Activated T-helper 2 cell treated with anti-CD3 and anti-CD28 coated beads, Interferon-gamma antibody, Interleukin-2, Interleukin-4, amounts not matched to agents 10 μg/mL and 5 μg/mL and 100 μg/mL, durations not matched to agents 14 hours and 24 hours and 36 hours (primary cell): ENCODE measurements at regions not wholly inside any gene's neighbourhood (a gene's known extent, or its start where the extent isn't known, plus 50 kb on each side); places are given as distances from the start of the nearest gene placed in this dataset.
"Not testable (repeated sequence)": the region's sequence is repeated elsewhere in the genome, so short reads cannot be mapped to it uniquely, and the experiment has no call there.

Source experiments
- DNase-seq: peaks from one replicate; pipeline ENCODE4 v3.0.0; 2021; ENCODE audit warnings: low spot score
- H3K27ac Mint-ChIP-seq: one replicate; pipeline ENCODE4 v1.8.0; 2021; ENCODE audit warnings: mixed read lengths
- H3K27me3 Mint-ChIP-seq: one replicate; pipeline ENCODE4 v1.8.0; 2021; ENCODE audit warnings: low read depth, mixed read lengths
- H3K36me3 Mint-ChIP-seq: one replicate; pipeline ENCODE4 v1.8.0; 2021; ENCODE audit warnings: low read depth, mixed read lengths
- H3K4me1 Mint-ChIP-seq: one replicate; pipeline ENCODE4 v1.8.0; 2021; ENCODE audit warnings: low read depth, mixed read lengths
- H3K4me3 Mint-ChIP-seq: one replicate; pipeline ENCODE4 v1.8.0; 2021; ENCODE audit warnings: low read depth, mild to moderate bottlenecking, moderate library complexity, mixed read lengths
- H3K9me3 Mint-ChIP-seq: one replicate; pipeline ENCODE4 v1.8.0; 2021; ENCODE audit warnings: mixed read lengths
- intact Hi-C: fragments of 100-400 bp; cut with micrococcal nuclease; formaldehyde crosslinking; loops from one replicate; pipeline ENCODE4 v1.15.1; 2023

DNA sequence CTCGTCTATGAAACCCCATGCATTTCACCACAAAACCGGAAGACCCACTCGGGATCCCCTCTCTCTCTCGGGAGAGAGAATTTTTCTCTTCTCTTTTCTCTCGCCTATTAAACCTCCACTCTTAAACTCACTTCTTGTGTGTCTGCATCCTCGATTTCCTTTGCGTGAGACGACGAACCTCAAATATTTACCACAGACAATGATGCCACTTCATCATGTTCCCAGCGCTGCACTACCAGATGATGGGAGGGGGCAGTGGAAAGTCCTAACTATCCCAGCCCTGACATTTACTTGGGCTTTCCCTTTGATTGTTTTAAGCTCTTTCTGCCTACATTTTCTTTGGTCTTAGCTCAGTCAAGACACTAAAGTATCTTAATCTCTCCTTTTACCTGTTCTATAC lies 906.7 kb downstream of the GRID1 start:
- Mint-ChIP-seq H3K4me1 (no peaks in the 10 kb centered on the region), H3K9me3 (no peaks in the 10 kb centered on the region), H3K27me3 (no peaks in the 10 kb centered on the region), H3K27ac (no peak overlapping the region), H3K4me3 (no peak overlapping the region), H3K36me3 (no peaks in the 10 kb centered on the region)
- intact Hi-C loops, result no loop called here
- DNase-seq, result no peak

DNA sequence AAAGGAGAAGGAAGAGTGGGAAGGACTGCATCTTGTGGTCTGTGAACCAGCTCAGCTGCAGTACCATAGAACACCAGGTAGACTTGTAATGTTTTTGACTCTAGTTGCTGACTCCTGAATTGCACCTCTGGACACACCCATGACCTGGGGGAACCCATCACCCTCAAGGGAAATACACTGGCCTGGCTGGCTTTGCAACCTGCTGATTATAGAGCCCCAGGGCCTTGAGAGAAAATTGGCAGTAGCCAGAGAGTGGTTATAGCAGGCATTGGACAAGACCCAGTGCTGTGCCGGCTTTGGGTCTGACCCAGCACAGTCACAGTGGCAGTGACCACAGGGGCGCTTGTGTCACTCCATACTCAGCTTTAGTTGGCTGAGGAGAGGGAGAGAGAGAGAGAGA lies 902.3 kb downstream of the GRID1 start:
- Mint-ChIP-seq H3K27me3 (peaks cover 3% of the 10 kb centered on the region), H3K9me3 (no peaks in the 10 kb centered on the region), H3K4me3 (no peak overlapping the region), H3K36me3 (no peaks in the 10 kb centered on the region), H3K27ac (no peak overlapping the region), H3K4me1 (no peaks in the 10 kb centered on the region)
- intact Hi-C loops, result no loop called here
- no peak for DNase-seq

DNA sequence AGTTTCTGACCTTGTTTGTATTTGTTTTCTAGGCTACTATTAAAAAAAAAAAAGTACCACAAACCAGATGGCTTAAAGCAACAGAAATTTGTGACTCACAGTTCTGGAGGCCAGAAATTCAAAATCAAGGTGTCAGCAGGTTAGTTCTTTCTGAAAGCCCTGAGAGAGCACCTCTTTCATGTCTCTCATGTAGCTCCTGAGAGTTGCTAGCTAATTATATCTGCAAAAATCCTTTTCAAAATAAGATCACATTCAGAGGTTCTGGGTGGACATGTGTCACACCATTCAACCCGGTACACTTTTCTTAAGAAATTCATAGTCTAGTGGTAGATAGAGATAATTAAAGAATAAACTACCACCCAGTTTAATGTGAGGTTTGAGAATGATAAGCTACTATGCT lies 888.6 kb downstream of the GRID1 start:
- intact Hi-C loops, result no loop called here
- no peaks in the 10 kb centered on the region for H3K27me3 Mint-ChIP-seq
- DNase-seq, result no peak
- no peaks in the 10 kb centered on the region for H3K4me1 Mint-ChIP-seq
- no peak overlapping the region for H3K4me3 Mint-ChIP-seq
- H3K9me3 Mint-ChIP-seq, result no peaks in the 10 kb centered on the region
- H3K36me3 Mint-ChIP-seq, result no peaks in the 10 kb centered on the region
- H3K27ac Mint-ChIP-seq, result no peak overlapping the region

DNA sequence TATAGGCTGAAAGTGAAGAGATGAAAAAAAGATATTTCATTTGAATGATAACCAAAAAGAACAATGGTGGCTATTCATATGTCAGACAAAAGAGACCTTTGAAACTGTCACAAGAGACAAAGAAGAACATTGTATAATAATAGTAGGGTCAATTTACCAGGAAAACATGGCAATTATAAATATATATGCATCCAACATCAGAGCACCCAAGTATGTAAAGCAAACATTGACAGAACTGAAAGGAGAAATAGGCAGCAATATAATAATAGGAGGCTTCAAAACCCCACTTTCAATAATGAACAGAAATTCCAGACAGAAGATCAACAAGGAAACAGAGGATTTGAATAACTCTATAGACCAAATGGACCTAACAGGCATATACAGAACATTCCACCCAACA lies 876.2 kb downstream of the GRID1 start:
- H3K36me3 Mint-ChIP-seq, result no peaks in the 10 kb centered on the region
- no peak overlapping the region for H3K27ac Mint-ChIP-seq
- intact Hi-C loops, result no loop called here
- DNase-seq, result no peak
- H3K27me3 Mint-ChIP-seq, result no peaks in the 10 kb centered on the region
- H3K9me3 Mint-ChIP-seq, result no peaks in the 10 kb centered on the region
- H3K4me3 Mint-ChIP-seq, result no peak overlapping the region
- peaks cover 11% of the 10 kb centered on the region for H3K4me1 Mint-ChIP-seq

DNA sequence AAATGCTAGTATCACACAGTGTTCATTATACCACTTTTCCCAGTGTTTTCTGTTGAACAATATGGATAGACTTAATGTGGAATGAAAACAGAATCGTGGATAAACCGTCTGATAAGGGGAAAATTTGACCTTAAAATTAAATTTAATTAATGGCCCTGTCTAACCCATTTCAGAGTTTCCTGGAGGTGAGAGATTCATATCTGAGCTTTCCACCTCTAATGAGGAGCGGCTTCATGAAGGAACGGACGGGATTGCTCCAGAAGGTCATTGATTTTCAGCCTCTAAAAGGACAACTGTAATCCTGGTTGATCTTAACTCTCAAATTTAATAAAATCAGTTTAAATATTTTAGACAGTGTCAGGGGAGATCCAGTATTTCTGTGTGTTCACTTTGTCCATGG lies 874.9 kb downstream of the GRID1 start:
- Mint-ChIP-seq H3K36me3 (no peaks in the 10 kb centered on the region), H3K9me3 (no peaks in the 10 kb centered on the region), H3K27ac (no peak overlapping the region), H3K4me3 (no peak overlapping the region), H3K4me1 (peaks cover 11% of the 10 kb centered on the region), H3K27me3 (no peaks in the 10 kb centered on the region)
- intact Hi-C loops, result no loop called here
- no peak for DNase-seq

DNA sequence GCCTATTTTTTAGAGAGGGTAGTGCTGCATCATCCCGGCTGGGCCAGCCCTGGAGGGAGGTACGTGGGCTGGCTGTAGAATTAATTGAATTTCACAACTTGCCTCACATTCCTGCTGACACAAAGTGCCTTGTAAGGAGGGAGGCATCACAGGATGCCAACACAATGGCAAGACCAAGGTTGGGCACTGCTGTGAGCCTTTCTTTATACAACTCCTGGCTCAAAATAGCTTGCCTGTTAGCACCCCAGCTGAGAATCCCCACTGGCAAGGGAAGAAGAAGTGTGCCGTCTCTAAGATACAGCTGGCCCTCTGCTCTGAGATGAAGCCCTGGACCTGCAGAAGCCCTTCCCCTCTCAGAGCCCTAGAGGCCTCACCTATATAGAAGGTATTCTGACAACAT lies 873.9 kb downstream of the GRID1 start:
- Mint-ChIP-seq H3K27me3 (no peaks in the 10 kb centered on the region), H3K4me3 (no peak overlapping the region), H3K27ac (no peak overlapping the region), H3K9me3 (no peaks in the 10 kb centered on the region), H3K36me3 (no peaks in the 10 kb centered on the region), H3K4me1 (peaks cover 11% of the 10 kb centered on the region)
- intact Hi-C loops, result no loop called here
- DNase-seq, result no peak

DNA sequence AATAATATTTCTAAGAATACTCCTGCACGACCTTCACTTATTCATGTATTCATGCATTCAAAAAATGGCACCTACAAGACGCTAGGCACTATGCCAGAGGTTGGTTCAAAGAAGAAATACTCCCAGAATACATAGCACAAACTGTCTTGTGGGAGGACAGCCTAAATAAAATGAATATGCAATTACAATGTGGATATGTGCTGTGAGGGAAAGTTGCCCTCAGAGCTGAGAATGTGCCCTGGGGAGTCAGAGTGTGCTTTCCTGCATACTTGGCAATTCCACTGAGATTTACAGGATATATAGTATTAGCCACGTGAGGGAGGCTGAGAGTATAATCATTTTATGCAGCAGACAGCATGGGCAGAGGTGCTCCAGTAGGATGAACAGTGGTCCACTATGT lies 872.9 kb downstream of the GRID1 start:
- no peaks in the 10 kb centered on the region for H3K27me3 Mint-ChIP-seq
- peaks cover 11% of the 10 kb centered on the region for H3K4me1 Mint-ChIP-seq
- no peak overlapping the region for H3K27ac Mint-ChIP-seq
- H3K4me3 Mint-ChIP-seq, result no peak overlapping the region
- DNase-seq, result no peak
- intact Hi-C loops, result no loop called here
- no peaks in the 10 kb centered on the region for H3K9me3 Mint-ChIP-seq
- H3K36me3 Mint-ChIP-seq, result no peaks in the 10 kb centered on the region

DNA sequence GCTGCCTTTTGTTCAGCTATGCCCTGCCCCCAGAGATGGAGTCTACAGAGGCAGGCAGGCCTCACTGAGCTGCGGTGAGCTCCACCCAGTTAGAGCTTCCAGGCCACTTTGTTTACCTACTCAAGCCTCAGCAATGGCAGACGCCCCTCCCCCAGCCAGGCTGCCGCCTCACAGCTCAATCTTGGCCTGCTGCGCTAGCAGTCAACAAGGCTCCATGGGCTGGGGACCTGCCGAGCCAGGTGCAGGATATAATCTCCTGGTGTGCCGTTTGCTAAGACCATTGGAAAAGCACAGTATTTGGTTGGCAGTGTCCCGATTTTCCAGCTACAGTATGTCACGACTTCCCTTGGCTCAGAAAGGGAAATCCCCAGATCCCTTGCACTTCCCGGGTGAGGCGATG lies 862.0 kb downstream of the GRID1 start:
- H3K4me1 Mint-ChIP-seq, H3K4me3 Mint-ChIP-seq, intact Hi-C loops, H3K27ac Mint-ChIP-seq, DNase-seq, H3K27me3 Mint-ChIP-seq, H3K36me3 Mint-ChIP-seq: not testable (repeated sequence)
- H3K9me3 Mint-ChIP-seq, result peaks cover 11% of the 10 kb centered on the region

DNA sequence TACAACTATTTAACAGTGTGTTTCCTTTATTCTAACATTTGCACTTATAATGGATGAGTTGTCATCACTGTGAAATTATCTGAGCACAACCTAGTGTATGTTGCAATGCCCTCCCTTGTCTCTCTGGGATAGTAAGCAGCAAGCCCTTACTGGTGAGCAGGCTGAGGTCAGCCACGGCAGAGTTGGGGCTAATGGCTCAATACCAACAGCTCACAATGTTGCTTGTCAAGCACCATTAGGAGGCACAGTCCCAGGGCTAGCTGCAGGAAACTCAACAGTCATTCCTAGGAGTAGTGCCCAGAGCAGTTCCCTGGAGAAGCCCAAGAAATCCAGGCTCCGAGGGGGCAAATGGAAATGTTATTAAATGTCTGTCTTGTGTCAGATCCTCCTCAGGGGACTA lies 858.4 kb downstream of the GRID1 start:
- Mint-ChIP-seq H3K27me3 (no peaks in the 10 kb centered on the region), H3K9me3 (no peaks in the 10 kb centered on the region), H3K4me1 (no peaks in the 10 kb centered on the region), H3K27ac (no peak overlapping the region), H3K36me3 (no peaks in the 10 kb centered on the region), H3K4me3 (no peak overlapping the region)
- no peak for DNase-seq
- intact Hi-C loops, result no loop called here

DNA sequence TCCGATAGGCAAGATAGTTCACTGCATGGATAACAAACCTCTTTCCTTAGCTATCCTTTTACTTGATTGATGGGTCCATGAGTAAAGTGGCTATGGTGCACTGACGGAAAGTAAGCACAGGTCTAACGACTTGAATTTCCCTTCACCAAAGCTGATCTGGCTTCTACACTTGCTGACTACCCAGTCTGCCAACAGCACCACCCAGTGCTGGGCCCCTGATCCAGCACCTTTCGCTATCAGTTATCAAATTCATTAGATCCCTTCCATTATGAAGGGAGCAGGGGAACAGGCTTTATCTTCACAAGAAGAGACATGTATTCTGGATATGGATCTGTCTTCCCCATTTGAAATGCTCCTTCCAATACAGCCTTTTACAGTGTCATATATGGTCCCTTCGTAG lies 855.9 kb downstream of the GRID1 start:
- Mint-ChIP-seq H3K36me3 (no peaks in the 10 kb centered on the region), H3K4me3 (no peak overlapping the region), H3K4me1 (no peaks in the 10 kb centered on the region), H3K9me3 (no peaks in the 10 kb centered on the region), H3K27ac (no peak overlapping the region), H3K27me3 (no peaks in the 10 kb centered on the region)
- intact Hi-C loops, result no loop called here
- DNase-seq, result no peak

DNA sequence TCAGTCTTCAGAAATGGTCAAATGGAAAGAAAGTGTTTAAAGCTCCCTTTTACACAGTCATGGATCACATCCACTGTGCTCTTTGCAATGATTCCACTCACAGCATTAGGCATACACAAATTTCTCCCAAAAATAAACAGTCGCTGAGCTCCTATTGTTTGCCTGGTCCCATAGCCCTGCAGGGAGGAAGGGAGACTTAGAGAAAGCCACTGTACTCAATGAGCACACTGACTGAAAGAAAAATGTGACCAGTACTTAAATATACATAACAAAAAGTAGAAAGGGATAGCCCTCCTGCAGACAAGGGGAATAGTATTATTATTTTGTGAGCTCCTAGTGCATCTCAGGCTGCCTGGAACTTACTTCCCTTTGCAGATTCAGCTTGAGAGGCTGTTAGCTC lies 853.2 kb downstream of the GRID1 start:
- Mint-ChIP-seq H3K36me3 (no peaks in the 10 kb centered on the region), H3K27me3 (no peaks in the 10 kb centered on the region), H3K4me1 (no peaks in the 10 kb centered on the region)

DNA sequence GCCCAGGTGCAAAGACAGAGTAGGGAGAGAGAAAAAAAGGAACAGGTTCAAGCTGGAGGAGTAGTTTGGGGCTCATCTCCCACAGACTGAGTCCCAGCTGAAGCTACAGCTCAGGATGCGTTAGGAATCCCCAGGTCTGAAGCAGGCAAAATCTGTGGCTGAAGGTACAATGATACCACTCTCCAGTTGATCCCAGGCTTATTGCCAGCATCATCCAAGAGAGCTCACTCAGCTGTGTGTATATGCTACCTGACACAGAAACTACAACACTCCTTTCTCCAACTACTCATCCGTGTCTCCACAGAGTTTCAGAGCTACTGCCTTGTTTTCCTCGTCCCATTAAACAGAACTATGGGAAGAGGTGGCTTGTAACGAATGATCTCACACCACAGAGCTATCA lies 851.3 kb downstream of the GRID1 start:
- Mint-ChIP-seq H3K27me3 (no peaks in the 10 kb centered on the region), H3K9me3 (no peaks in the 10 kb centered on the region), H3K36me3 (no peaks in the 10 kb centered on the region), H3K4me1 (no peaks in the 10 kb centered on the region), H3K27ac (no peak overlapping the region), H3K4me3 (no peak overlapping the region)
- DNase-seq, result no peak
- intact Hi-C loops, result no loop called here

More for the DNA sequence above, 853.2 kb downstream of the GRID1 start:
- Mint-ChIP-seq H3K27ac (no peak overlapping the region), H3K4me3 (no peak overlapping the region), H3K9me3 (no peaks in the 10 kb centered on the region)
- DNase-seq, result no peak
- intact Hi-C loops, result no loop called here

DNA sequence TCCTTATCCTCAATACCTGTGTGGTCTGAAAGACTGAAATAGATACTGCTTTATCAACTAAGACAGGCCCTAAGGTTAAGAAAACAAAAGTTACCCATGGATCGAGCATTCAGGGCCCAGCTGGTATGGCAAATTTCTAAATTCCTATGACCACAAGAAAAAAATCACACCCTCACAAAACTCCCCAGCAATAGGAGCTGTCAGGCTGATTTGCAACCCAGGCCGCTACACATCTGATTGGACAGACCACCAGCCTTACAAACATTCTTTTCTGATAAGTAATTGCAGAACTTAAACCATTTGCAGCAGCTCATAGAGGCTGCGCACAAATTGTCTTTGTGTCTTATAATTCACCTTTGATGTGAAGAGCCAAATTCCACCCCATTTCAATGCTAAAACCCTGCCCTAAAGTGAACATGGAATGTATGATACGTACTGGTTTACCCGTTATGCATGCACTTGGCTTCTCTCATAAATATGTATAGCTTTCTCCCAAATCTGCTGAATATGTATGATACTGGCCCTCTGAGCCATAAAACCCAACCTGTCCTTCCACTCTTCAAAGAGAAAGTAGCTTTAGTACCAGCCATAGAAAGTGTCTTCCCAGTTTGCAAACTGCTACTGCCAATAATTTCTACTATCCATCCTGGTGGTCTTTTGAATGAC lies 842.5 kb downstream of the GRID1 start:
- intact Hi-C loops, result no loop called here
- DNase-seq, result no peak
- Mint-ChIP-seq H3K36me3 (no peaks in the 10 kb centered on the region), H3K4me1 (no peaks in the 10 kb centered on the region), H3K4me3 (no peak overlapping the region), H3K27ac (no peak overlapping the region), H3K27me3 (no peaks in the 10 kb centered on the region), H3K9me3 (peaks cover 8% of the 10 kb centered on the region)
